HG02885 (cell line): ENCODE measurements at regions not wholly inside any gene's neighbourhood (a gene's known extent, or its start where the extent isn't known, plus 50 kb on each side); places are given as distances from the start of the nearest gene placed in this dataset.
A peak's percentile ranks its signal among the peaks of the same experiment; 100 is the strongest.

Source experiments
- ATAC-seq: cut with Tn5 transposase; IDR thresholded peaks from one replicate; pipeline ENCODE4 v1.9.1; 2021; ENCODE audit warnings: mild to moderate bottlenecking; ENCODE audit not compliant: unreplicated experiment, poor library complexity

GRCh38 chr10:10564081-10564794, 453.4 kb upstream of the CELF2 start:
- no peak for ATAC-seq

GRCh38 chr10:10576937-10577336, 440.7 kb upstream of the CELF2 start:
- no peak for ATAC-seq

GRCh38 chr10:10579709-10580108, 438.0 kb upstream of the CELF2 start:
- no peak for ATAC-seq

GRCh38 chr10:10584161-10584560, 433.5 kb upstream of the CELF2 start:
- no peak for ATAC-seq

- no peak for ATAC-seq
Measured at GRCh38 chr10:10587744-10588393, 429.8 kb upstream of the CELF2 start.

GRCh38 chr10:10589540-10590303, 427.9 kb upstream of the CELF2 start:
- ATAC-seq = peak; percentile 93

GRCh38 chr10:10591715-10592341, 425.8 kb upstream of the CELF2 start:
- ATAC-seq = no peak

- ATAC-seq = no peak
Measured at GRCh38 chr10:10596256-10596655, 421.4 kb upstream of the CELF2 start.

GRCh38 chr10:10598297-10598696, 419.4 kb upstream of the CELF2 start:
- ATAC-seq = peak; percentile 93

GRCh38 chr10:10600004-10600403, 417.7 kb upstream of the CELF2 start:
- no peak for ATAC-seq

GRCh38 chr10:10605551-10606081, 412.1 kb upstream of the CELF2 start:
- ATAC-seq = no peak

- ATAC-seq = no peak
Measured at GRCh38 chr10:10609379-10609955, 408.2 kb upstream of the CELF2 start.

- no peak for ATAC-seq
Measured at GRCh38 chr10:10610171-10610570, 407.5 kb upstream of the CELF2 start.

GRCh38 chr10:10612151-10612550, 405.5 kb upstream of the CELF2 start:
- ATAC-seq = no peak

- ATAC-seq = no peak
Measured at GRCh38 chr10:10613656-10614244, 403.9 kb upstream of the CELF2 start.

- ATAC-seq = no peak
Measured at GRCh38 chr10:10617686-10618085, 400.0 kb upstream of the CELF2 start.

- ATAC-seq = no peak
Measured at GRCh38 chr10:10618139-10618538, 399.5 kb upstream of the CELF2 start.

GRCh38 chr10:10623958-10624566, 393.6 kb upstream of the CELF2 start:
- ATAC-seq = no peak

- no peak for ATAC-seq
Measured at GRCh38 chr10:10624567-10624962, 393.1 kb upstream of the CELF2 start.
